B cell (primary cell): ENCODE measurements at regions not wholly inside any gene's neighbourhood (a gene's known extent, or its start where the extent isn't known, plus 50 kb on each side); places are given as distances from the start of the nearest gene placed in this dataset.

Source experiments
- ATAC-seq: fragments of 200-7000 bp; cut with Tn5 transposase; one replicate; pipeline ENCODE4 v1.10.0; 2021; ENCODE audit warnings: low read depth, mild to moderate bottlenecking, moderate number of reproducible peaks, moderate library complexity
- CTCF ChIA-PET: fragments of 350-600 bp; sonication (Branson Sonifier 250); formaldehyde crosslinking; loops from one replicate; lab custom pipeline; 2021; ENCODE audit warnings: antibody characterized with exemption, inconsistent platforms; lab: Charles Lee
- POLR2A ChIA-PET: fragments of 350-600 bp; sonication (Branson Sonifier 250); formaldehyde crosslinking; loops from one replicate; lab custom pipeline; 2021; ENCODE audit warnings: antibody characterized with exemption; lab: Charles Lee
- DNase-seq: peaks from one replicate; pipeline ENCODE4 v3.0.0; 2013
- H2AFZ ChIP-seq: 2 replicates; pipeline ENCODE4 v1.6.1; 2012; ENCODE audit warnings: mild to moderate bottlenecking, low read depth, low read length; ENCODE audit not compliant: insufficient read depth, poor library complexity, severe bottlenecking
- H3K27ac ChIP-seq, 2 donors: 1 replicate in 1 of 2; 2 replicates in 1 of 2; pipeline ENCODE4 v1.5.1; 2012 to 2013; ENCODE audit warnings: low read length in 2 of 2, mild to moderate bottlenecking in 2 of 2, moderate library complexity in 1 of 2
- H3K27me3 ChIP-seq, 4 experiments: fragments of 200-600 bp in 1 of 4; sonication (generic) in 1 of 4; replicated peaks in 1 of 4; 1 replicate in 2 of 4; 2 replicates in 2 of 4; pipeline versions ENCODE4 v1.6.1 to v1.7.0; 2013 to 2016; ENCODE audit warnings: low read length in 3 of 4, mild to moderate bottlenecking in 2 of 4, mixed read lengths in 1 of 4, moderate library complexity in 1 of 4; ENCODE audit not compliant: insufficient read depth in 4 of 4, control insufficient read depth in 3 of 4; ENCODE audit errors: control extremely low read depth in 1 of 4
- H3K36me3 ChIP-seq, 2 experiments: replicated peaks in 1 of 2; 1 replicate in 1 of 2; 2 replicates in 1 of 2; pipeline versions ENCODE4 v1.6.1 to v1.7.1; 2013; ENCODE audit warnings: low read length in 1 of 2; ENCODE audit not compliant: insufficient read depth in 2 of 2, control insufficient read depth in 1 of 2; ENCODE audit errors: control extremely low read depth in 1 of 2, extremely low read depth in 1 of 2
- H3K4me1 ChIP-seq, 2 donors: fragments of 200-600 bp in 1 of 2; sonication (generic) in 1 of 2; 1 replicate in 1 of 2; 2 replicates in 1 of 2; pipeline versions ENCODE4 v1.5.1 to v1.6.1; 2013 to 2017; ENCODE audit warnings: low read length in 2 of 2; ENCODE audit not compliant: control insufficient read depth in 2 of 2, insufficient read depth in 2 of 2
- H3K4me2 ChIP-seq: replicated peaks from 2 replicates; pipeline ENCODE3; 2012; ENCODE audit warnings: mild to moderate bottlenecking, low read depth, low read length; ENCODE audit not compliant: poor library complexity, severe bottlenecking
- H3K4me3 ChIP-seq, 5 experiments: fragments of 200-600 bp in 1 of 5; sonication (generic) in 1 of 5; 1 replicate in 3 of 5; 2 replicates in 2 of 5; pipeline versions ENCODE4 v1.5.1 to v1.7.0; 2011 to 2016; ENCODE audit warnings: low read length in 4 of 5, mild to moderate bottlenecking in 4 of 5, low read depth in 2 of 5, control low read depth in 1 of 5, moderate library complexity in 1 of 5; ENCODE audit not compliant: insufficient read depth in 1 of 5; ENCODE audit errors: control extremely low read depth in 1 of 5, extremely low read depth in 1 of 5
- H3K79me2 ChIP-seq: fragments of 200-600 bp; sonication (generic); one replicate; pipeline ENCODE4 v1.6.0; 2016; ENCODE audit warnings: low read length; ENCODE audit not compliant: control insufficient read depth, insufficient read depth
- H3K9ac ChIP-seq: fragments of 200-600 bp; sonication (generic); 2 replicates; pipeline ENCODE4 v1.6.1; 2017; ENCODE audit warnings: mild to moderate bottlenecking, low read length, moderate library complexity
- H3K9me3 ChIP-seq, 3 donors: one replicate each; pipeline versions ENCODE4 v1.6.1 to v1.7.1; 2013; ENCODE audit warnings: low read length in 2 of 3; ENCODE audit not compliant: control insufficient read depth in 2 of 3, insufficient read depth in 1 of 3; ENCODE audit errors: control extremely low read depth in 1 of 3
- H4K20me1 ChIP-seq: 2 replicates; pipeline ENCODE4 v1.6.0; 2012; ENCODE audit warnings: mild to moderate bottlenecking, low read length; ENCODE audit not compliant: insufficient read depth, control insufficient read depth, poor library complexity, severe bottlenecking
- H3K27ac Mint-ChIP-seq: one replicate; pipeline ENCODE4 v1.8.0; 2021; ENCODE audit warnings: mixed read lengths
- H3K27me3 Mint-ChIP-seq: one replicate; pipeline ENCODE4 v1.8.0; 2021; ENCODE audit warnings: mixed read lengths
- H3K4me1 Mint-ChIP-seq: one replicate; pipeline ENCODE4 v1.8.0; 2021; ENCODE audit warnings: mixed read lengths
- H3K4me3 Mint-ChIP-seq: one replicate; pipeline ENCODE4 v1.8.0; 2021; ENCODE audit warnings: mixed read lengths
- H3K9me3 Mint-ChIP-seq: one replicate; pipeline ENCODE4 v1.8.0; 2022; ENCODE audit warnings: mixed read lengths; ENCODE audit not compliant: insufficient read depth
- CTCF ChIP-seq: fragments of 200-600 bp; IDR thresholded peaks from one replicate; pipeline ENCODE4 v1.8.0; 2022; ENCODE audit warnings: antibody characterized with exemption, mild to moderate bottlenecking
- EZH2 ChIP-seq: IDR thresholded peaks from 2 replicates; pipeline ENCODE4 v1.6.1; 2012; ENCODE audit warnings: borderline replicate concordance, low read depth, mild to moderate bottlenecking, moderate library complexity, low read length; ENCODE audit not compliant: insufficient read depth, poor library complexity, severe bottlenecking
- WGBS: methylation state at CpG from one replicate; pipeline ENCODE4 v1.1.5; 2013; ENCODE audit warnings: missing lambda C conversion rate; ENCODE audit not compliant: insufficient coverage; 5-methylcytosine and 5-hydroxymethylcytosine counted together
- intact Hi-C: fragments of 100-400 bp; cut with micrococcal nuclease; formaldehyde crosslinking; loops from one replicate; pipeline ENCODE4 v1.10.0; 2022

GRCh38 chr4:189088780-189089179 lies 851.9 kb upstream of the FRG1 start:
- no peak overlapping the region for H3K4me2 ChIP-seq
- no peak overlapping the region for H3K9ac ChIP-seq
- no peak overlapping the region for H3K27ac ChIP-seq
- H2AFZ ChIP-seq: no peak overlapping the region
- 78% methylated on average over 5 of the region's 5 CpGs for WGBS
- peaks cover 0 to 6% (median 0%) of the 10 kb centered on the region in 3 donors for H3K9me3 ChIP-seq
- no peaks in the 10 kb centered on the region for H3K4me1 Mint-ChIP-seq
- H3K27me3 Mint-ChIP-seq: no peaks in the 10 kb centered on the region
- H3K4me3 Mint-ChIP-seq: no peak overlapping the region
- no peak for ATAC-seq
- no peaks in the 10 kb centered on the region for H4K20me1 ChIP-seq
- H3K36me3 ChIP-seq: no peaks in the 10 kb centered on the region
- intact Hi-C loops: no loop called here
- no peaks in the 10 kb centered on the region for H3K4me1 ChIP-seq
- H3K9me3 Mint-ChIP-seq: no peaks in the 10 kb centered on the region
- POLR2A ChIA-PET: no interaction called here
- no peaks in the 10 kb centered on the region for H3K79me2 ChIP-seq
- H3K4me3 ChIP-seq: no peak overlapping the region
- no peak overlapping the region for H3K27ac Mint-ChIP-seq
- DNase-seq: no peak
- H3K27me3 ChIP-seq: no peaks in the 10 kb centered on the region
- CTCF ChIA-PET: no interaction called here
- no peak for TF ChIP-seq CTCF
- TF ChIP-seq EZH2: no peak

- intact Hi-C loops: no loop called here
- Histone ChIP-seq H3K79me2 (no peaks in the 10 kb centered on the region), H3K9ac (no peak overlapping the region), H3K27me3 (no peaks in the 10 kb centered on the region), H3K9me3 (peaks cover 0 to 3% (median 0%) of the 10 kb centered on the region in 3 donors), H3K4me3 (no peak overlapping the region), H3K27ac (no peak overlapping the region), H3K36me3 (no peaks in the 10 kb centered on the region), H3K4me2 (no peak overlapping the region), H2AFZ (no peak overlapping the region), H3K4me1 (no peaks in the 10 kb centered on the region), H4K20me1 (no peaks in the 10 kb centered on the region)
- POLR2A ChIA-PET: no interaction called here
- no peaks in the 10 kb centered on the region for H3K27me3 Mint-ChIP-seq
- no peak overlapping the region for H3K27ac Mint-ChIP-seq
- H3K9me3 Mint-ChIP-seq: peaks cover 2% of the 10 kb centered on the region
- WGBS: no CpG with 5 or more reads among the region's 2 CpGs
- CTCF ChIA-PET: no interaction called here
- no peaks in the 10 kb centered on the region for H3K4me1 Mint-ChIP-seq
- no peak for TF ChIP-seq CTCF
- TF ChIP-seq EZH2: no peak
- H3K4me3 Mint-ChIP-seq: no peak overlapping the region
- no peak for ATAC-seq
- no peak for DNase-seq
Measured at GRCh38 chr4:189090174-189090814, 850.4 kb upstream of the FRG1 start.
